MM.1S (cell line): ENCODE measurements at regions not wholly inside any gene's neighbourhood (a gene's known extent, or its start where the extent isn't known, plus 50 kb on each side); places are given as distances from the start of the nearest gene placed in this dataset.

Experiments
- EZH2phosphoT487 ChIP-seq: fragments of 300-600 bp; sonication (generic); IDR thresholded peaks from 2 replicates; pipeline ENCODE4 v1.6.1; 2018; ENCODE audit warnings: antibody characterized with exemption, low read length
- TF ChIP-seq, protein P1 (sequence below): fragments of 300-600 bp; sonication (generic); IDR thresholded peaks from 2 replicates; pipeline ENCODE4 v1.5.1; 2016; ENCODE audit warnings: antibody characterized with exemption, low read length, mixed read lengths

DNA sequence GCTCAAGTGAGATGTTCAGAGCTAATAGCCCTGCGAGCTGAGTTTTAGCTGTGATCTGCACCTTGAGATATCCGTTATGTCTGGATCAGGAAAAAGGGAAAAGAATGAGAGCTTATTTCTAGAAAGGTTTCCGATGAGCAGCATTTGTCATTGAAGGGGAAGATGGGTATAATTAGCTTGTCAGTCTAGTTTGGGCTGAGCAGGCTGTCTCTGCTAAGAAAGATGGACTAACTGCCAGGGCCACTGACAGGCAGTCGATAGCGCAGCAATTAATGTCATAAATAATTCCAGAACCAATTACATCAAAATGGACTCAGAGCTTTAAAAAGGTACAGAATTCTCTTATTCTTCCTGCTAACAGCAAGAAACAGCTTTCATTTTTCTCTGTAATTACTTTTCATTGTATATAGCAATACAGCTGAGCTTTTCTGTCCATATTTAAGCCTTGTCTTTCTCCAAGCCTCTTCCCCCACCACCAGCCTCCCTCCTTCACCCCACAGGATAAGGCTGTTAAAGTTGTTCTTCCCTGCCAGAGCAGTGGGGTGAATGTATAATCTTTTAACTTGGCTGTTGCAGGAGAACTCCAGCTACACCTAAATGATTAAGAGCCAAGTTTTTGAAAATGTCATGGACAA, 1006.5 kb downstream of the KCNMA1 start:
- TF ChIP-seq, protein P1, sequence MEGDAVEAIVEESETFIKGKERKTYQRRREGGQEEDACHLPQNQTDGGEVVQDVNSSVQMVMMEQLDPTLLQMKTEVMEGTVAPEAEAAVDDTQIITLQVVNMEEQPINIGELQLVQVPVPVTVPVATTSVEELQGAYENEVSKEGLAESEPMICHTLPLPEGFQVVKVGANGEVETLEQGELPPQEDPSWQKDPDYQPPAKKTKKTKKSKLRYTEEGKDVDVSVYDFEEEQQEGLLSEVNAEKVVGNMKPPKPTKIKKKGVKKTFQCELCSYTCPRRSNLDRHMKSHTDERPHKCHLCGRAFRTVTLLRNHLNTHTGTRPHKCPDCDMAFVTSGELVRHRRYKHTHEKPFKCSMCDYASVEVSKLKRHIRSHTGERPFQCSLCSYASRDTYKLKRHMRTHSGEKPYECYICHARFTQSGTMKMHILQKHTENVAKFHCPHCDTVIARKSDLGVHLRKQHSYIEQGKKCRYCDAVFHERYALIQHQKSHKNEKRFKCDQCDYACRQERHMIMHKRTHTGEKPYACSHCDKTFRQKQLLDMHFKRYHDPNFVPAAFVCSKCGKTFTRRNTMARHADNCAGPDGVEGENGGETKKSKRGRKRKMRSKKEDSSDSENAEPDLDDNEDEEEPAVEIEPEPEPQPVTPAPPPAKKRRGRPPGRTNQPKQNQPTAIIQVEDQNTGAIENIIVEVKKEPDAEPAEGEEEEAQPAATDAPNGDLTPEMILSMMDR = no peak
- TF ChIP-seq EZH2phosphoT487 = no peak
